ENCODE measurements at regions not wholly inside any gene's neighbourhood (a gene's known extent, or its start where the extent isn't known, plus 50 kb on each side); places are given as distances from the start of the nearest gene placed in this dataset.

- Histone ChIP-seq H4K20me1 (ENCODE audit: insufficient read depth, low read length) (no peaks in the 10 kb centered on the region), H3K27ac (ENCODE audit: low read depth in 1 of 2, low read length in 2 of 2) (no peak overlapping the region), H3K9ac (ENCODE audit: insufficient read depth, low read length, poor library complexity, severe bottlenecking) (no peak overlapping the region), H3K27me3 (ENCODE audit: control insufficient read depth in 2 of 2, insufficient read depth in 2 of 2, low read length in 2 of 2) (no peaks in the 10 kb centered on the region), H3K9me3 (replicated peaks in 1 of 2; ENCODE audit: control insufficient read depth in 1 of 2, insufficient read depth in 1 of 2, low read length in 2 of 2) (peaks cover 10 to 15% of the 10 kb centered on the region in 2 donors), H2AFZ (ENCODE audit: insufficient read depth, low read depth, low read length, poor library complexity, severe bottlenecking) (no peak overlapping the region), H3K4me1 (ENCODE audit: control insufficient read depth in 1 of 2, insufficient read depth in 2 of 2, low read length in 2 of 2) (no peaks in the 10 kb centered on the region), H3K4me3 (replicated peaks in 1 of 3; ENCODE audit: low read depth in 2 of 3, low read length in 3 of 3) (no peak overlapping the region), H3K79me2 (ENCODE audit: insufficient read depth, low read length) (no peaks in the 10 kb centered on the region), H3K4me2 (replicated peaks; ENCODE audit: extremely low read depth, low read length, poor library complexity, severe bottlenecking) (no peak overlapping the region), H3K36me3 (replicated peaks in 1 of 2; ENCODE audit: control insufficient read depth in 1 of 2, insufficient read depth in 2 of 2, low read length in 2 of 2) (no peaks in the 10 kb centered on the region)
- Mint-ChIP-seq H3K4me3 (no peak overlapping the region), H3K27me3 (ENCODE audit: low read depth in 3 of 3) (peaks cover 0 to 2% (median 0%) of the 10 kb centered on the region in 3 donors), H3K9me3 (peaks cover 2 to 7% (median 6%) of the 10 kb centered on the region in 7 donors), H3K4me1 (no peaks in the 10 kb centered on the region), H3K27ac (no peak overlapping the region), H3K36me3 (no peaks in the 10 kb centered on the region)
- 93% methylated on average over 3 of the region's 3 CpGs for WGBS (ENCODE audit: insufficient coverage)
- intact Hi-C loops (cut with micrococcal nuclease): no loop called here
- DNase-seq: no peak
- TF ChIP-seq CTCF (IDR thresholded peaks at IDR 0.05): no peak
Observed at GRCh38 chr1:95780836-95781235, 546.8 kb downstream of the RWDD3 start.

GRCh38 chr1:95790136-95790535 lies 556.1 kb downstream of the RWDD3 start:
- WGBS (ENCODE audit: insufficient coverage): 80% methylated on average over 1 of the region's 3 CpGs
- H3K36me3 ChIP-seq (replicated peaks in 1 of 2; ENCODE audit: control insufficient read depth in 1 of 2, insufficient read depth in 2 of 2, low read length in 2 of 2): no peaks in the 10 kb centered on the region
- Mint-ChIP-seq H3K27ac (no peak overlapping the region), H3K36me3 (no peaks in the 10 kb centered on the region), H3K9me3 (peaks cover 0 to 24% (median 8%) of the 10 kb centered on the region in 7 donors), H3K27me3 (ENCODE audit: low read depth in 3 of 3) (peaks cover 0 to 2% (median 0%) of the 10 kb centered on the region in 3 donors), H3K4me1 (no peaks in the 10 kb centered on the region), H3K4me3 (no peak overlapping the region)
- intact Hi-C loops (cut with micrococcal nuclease): no loop called here
- no peak overlapping the region for H3K4me2 ChIP-seq (replicated peaks; ENCODE audit: extremely low read depth, low read length, poor library complexity, severe bottlenecking)
- no peaks in the 10 kb centered on the region for H3K4me1 ChIP-seq (ENCODE audit: control insufficient read depth in 1 of 2, insufficient read depth in 2 of 2, low read length in 2 of 2)
- no peaks in the 10 kb centered on the region for H3K79me2 ChIP-seq (ENCODE audit: insufficient read depth, low read length)
- H3K9me3 ChIP-seq (replicated peaks in 1 of 2; ENCODE audit: control insufficient read depth in 1 of 2, insufficient read depth in 1 of 2, low read length in 2 of 2): peaks cover 0 to 6% of the 10 kb centered on the region in 2 donors
- no peaks in the 10 kb centered on the region for H4K20me1 ChIP-seq (ENCODE audit: insufficient read depth, low read length)
- H2AFZ ChIP-seq (ENCODE audit: insufficient read depth, low read depth, low read length, poor library complexity, severe bottlenecking): no peak overlapping the region
- no peak overlapping the region for H3K9ac ChIP-seq (ENCODE audit: insufficient read depth, low read length, poor library complexity, severe bottlenecking)
- DNase-seq: no peak
- no peak for TF ChIP-seq CTCF (IDR thresholded peaks at IDR 0.05)
- no peak overlapping the region for H3K27ac ChIP-seq (ENCODE audit: low read depth in 1 of 2, low read length in 2 of 2)
- no peak overlapping the region for H3K4me3 ChIP-seq (replicated peaks in 1 of 3; ENCODE audit: low read depth in 2 of 3, low read length in 3 of 3)
- H3K27me3 ChIP-seq (ENCODE audit: control insufficient read depth in 2 of 2, insufficient read depth in 2 of 2, low read length in 2 of 2): no peaks in the 10 kb centered on the region

Measured in CD14-positive monocyte (primary cell).